Right lung (tissue), 2 donors: ENCODE measurements at regions not wholly inside any gene's neighbourhood (a gene's known extent, or its start where the extent isn't known, plus 50 kb on each side); places are given as distances from the start of the nearest gene placed in this dataset.

ENCODE experiments used
- DNase-seq, 2 donors: peaks; one replicate each; pipeline ENCODE4 v3.0.0-alpha.2; 2013

DNA sequence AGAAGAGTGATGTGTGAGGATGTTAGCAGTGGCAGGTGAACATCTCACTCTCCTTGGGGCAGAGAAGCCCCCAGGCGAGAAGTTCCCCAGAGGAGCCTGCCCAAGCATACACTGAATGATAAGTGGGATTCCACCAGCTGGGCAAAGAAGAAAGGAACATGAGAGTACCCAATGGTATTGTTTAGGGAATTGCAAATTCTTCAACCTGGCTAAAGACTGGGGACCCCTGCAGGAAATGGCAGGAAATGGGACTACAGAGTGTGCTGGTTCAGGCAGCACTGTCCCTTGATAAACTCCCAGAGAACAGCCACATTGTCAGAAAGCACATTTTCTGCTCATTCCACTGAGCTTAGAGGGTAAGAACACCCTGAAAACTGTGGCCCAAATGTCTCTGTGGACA, 121.3 kb downstream of the RPS29 start:
- no peak for DNase-seq

DNA sequence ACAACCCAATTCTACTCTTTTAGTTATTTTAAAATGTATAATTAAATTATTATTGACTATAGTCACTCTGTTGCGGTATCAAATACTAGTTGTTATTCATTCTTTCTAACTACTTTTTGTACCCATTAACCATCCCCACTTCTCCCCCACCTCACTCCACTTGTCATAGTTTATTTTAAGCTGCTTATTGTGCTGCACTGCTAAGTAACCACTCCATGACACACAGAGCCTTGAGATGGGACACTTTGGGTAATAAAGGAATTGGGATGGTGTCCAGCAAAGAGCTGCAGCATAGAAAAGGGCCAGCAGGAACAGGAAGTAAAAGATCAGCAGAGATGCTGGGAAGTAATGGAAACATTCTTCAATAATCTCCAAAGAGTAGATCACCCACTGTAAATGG, 123.0 kb downstream of the RPS29 start:
- DNase-seq, result no peak

DNA sequence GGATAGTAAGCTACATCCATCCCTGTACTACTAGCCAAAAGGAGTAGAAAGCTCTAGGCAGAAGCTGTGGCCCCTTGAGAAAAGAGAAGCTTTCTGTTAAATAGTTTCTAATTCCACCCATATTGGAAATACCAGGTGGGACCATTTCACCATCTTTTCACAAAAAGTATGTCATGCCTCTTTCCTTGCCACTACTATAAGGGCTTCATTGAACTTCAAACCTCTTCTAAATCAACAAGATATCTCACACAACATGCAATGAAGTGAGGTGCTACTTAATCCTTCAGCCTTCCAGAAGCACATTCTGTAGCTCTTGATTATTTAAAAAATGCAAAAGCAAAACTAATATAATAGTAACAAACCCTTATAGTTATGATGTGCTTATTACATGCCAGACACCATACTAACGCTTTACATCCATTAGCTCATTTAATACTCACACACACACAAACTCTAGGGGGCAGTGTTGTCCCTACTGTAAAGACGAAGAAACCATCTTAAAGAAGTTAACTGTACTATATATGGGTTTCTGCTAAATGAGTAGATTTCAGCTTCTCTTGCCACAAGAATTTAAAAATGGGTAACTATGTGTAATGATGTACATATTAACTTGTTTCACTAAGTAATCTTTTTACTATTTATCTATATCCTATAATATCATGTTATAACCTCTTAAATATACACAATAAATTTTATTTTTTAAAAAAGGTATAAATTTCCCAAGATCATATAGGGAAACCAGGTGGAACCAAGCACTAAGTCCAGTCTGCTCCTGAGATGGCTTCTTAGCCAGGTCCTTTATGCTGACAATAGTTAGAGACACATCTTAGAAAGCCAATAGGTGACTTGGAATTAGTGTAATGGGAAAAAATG, 124.4 kb downstream of the RPS29 start:
- DNase-seq, result peak; percentile 30 to 44

DNA sequence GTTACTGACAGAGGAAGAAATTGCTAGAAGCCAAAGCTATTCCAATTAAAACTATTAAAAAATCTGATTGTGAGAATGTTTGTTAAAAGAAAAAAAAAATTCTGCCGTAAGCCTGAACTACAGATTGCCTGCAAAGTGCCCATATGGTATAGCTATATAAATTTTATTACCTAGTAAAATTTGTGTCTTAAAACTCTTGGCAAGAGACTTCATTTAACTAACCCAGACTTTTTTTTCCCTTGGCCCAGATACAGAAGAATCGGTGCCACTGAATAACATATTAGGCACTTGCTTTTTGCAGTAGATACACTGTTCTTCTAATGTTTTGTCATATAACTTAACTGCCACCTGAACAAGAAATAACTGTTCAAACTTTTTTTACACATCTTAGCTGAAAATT, 125.5 kb downstream of the RPS29 start:
- DNase-seq, result no peak

DNA sequence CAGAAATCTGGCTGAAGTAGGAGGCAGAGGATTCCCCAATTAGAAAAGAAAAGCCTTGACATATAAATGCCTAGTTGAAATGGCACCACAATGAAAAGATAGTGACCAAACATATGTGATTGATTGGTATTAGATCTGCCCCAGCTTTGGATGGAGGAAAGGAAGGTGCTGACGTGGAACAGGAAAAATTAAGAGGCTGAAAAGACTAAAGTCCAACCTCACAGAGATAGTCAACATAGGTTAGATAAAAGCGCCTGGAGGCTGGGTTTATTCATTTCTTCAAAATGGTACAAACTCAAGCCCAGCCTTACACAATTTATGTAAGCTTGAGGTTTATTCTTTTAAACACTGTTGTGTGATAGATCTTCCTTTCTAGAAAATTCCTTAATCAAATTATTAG, 129.6 kb downstream of the RPS29 start:
- no peak for DNase-seq

DNA sequence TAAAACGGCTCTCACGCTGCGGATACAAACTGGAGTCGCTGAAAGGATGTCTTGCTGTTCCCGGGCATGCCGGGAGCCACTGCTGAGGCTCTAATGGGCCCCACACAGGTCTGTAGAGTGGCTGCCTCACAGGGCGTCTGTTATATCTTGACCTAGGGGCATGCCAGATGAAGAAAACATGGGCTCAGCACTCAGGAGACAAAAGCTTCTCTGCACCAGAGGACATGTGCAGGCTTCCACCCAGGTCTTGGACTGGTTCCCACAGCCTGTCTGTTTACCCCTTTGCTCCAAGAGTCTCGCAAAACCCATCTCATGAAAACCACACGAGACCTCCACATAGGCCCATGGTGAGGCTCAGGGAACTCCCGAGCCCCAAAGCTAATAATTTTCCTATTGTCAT, 134.2 kb downstream of the RPS29 start:
- no peak for DNase-seq

DNA sequence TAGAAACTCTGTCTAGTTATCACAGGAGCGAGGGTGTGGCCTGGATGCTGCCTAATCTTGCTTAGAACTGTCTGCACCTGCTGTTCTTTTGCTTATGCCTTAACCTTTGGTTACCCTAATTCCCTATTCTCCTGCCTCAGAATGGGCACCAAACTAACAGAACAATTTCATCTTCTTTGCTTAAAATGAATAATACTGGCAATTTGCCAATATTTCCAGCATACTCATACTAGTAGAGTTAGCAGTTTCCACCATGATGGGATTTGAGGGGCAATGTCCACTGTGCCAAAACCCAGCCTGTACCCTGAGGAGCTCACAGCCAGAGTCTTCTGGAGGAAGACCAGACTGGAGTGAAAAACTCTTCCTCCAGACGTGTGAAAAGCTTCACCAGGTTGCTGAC, 136.4 kb downstream of the RPS29 start:
- DNase-seq, result no peak

DNA sequence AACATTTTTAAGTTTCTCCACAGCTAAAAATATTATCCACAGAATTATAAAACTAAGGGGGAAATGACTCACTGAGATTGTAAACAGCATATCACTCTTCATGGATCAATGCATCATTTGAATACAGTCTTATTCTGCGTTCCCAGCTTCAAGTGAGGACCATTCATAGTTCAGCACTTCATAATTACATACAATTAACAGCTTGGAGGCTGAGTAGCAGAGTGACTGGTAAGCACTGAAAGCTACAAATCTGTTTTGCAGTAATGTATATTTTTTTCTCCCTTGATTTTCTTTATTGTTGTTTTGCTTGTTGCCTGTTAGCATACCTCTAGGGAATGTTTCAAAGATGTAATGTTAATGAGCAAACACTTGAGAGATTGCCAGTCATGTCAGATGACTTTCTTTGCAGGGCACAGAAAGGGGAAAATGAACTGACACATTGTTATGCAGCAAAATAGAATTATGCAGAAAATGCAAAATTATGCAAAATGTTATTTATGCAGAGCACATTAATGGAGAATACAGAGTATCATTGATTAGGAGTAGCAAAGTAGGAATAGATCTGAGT, 138.6 kb downstream of the RPS29 start:
- DNase-seq, result no peak

DNA sequence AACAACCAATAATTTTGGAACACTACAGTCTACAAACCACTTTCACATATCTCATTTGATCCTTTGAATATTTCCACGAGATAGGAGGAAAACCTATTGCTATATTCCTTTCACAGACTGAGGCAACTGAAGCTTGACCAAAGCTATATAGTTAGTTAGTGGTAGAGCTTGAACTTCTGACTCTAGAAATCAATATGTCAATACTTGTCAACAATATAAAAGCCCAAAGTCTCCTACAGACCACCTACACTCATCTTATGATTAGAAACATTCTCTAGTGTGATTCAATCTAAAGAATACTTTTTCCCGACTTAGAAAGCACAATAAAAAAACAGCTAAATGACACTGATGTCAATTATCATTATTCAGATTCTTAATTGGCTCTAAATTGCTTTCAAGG, 139.4 kb downstream of the RPS29 start:
- no peak for DNase-seq

DNA sequence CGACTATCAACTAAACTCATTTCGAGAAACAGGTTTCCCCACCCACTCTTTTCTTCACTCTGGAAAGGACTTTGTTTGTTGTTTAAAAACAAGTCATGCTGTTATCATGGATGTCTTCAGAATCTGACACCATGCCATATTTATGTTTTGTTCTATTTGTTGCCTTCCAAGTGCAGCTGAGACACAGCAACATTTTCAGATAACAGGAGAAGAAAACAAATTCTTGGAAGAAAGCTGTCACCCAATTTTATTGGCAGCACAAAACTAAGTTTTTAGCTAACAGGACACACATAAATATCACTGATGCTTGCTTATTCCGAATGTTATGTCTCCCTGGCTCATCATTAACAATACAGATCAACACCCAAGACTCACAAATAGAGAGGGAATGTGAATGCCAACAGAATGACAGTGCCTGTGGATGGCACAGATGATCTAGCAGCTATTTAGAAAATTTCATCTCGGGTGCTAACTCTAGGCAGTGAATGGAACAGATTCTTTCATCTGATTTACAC, 147.9 kb downstream of the RPS29 start:
- DNase-seq, result peak in 1 of 2 donors; percentile 51

DNA sequence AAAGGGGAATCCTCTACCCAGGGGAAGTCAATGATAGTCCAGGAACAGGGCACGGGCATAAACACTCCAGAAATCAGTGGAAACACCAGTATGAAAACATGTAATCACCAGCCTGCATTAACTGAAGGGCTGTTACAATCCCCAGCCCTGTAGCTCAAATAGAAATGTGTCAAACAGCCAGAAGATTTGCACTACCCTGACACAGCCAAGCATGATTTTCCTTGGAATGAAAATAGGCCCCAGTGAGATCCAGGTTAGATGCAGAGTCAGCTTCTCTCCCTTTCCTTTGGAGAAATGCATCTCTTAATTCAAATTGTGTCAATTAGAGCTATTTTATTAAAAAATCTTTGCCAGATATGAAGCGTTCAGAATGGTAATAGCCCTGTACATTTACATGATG, 158.1 kb downstream of the RPS29 start:
- no peak for DNase-seq

DNA sequence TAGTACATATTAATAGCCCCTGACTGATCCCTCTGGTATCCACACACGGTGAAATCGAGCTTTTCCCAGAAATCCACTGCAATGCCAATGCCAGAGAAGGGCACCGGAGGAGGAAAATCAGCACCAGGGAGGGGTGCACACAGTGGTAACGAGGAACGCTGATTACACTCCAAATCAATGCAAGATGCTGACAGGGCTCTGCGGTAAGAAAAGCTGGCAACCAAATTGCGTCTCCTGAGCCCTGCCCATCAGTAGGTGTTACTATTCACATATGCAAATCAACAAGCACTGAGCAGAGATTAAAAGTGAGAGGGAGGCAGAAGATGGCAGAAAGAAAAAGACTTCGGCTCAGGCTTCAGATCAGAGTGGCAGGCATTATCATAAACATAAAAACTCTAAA, 159.1 kb downstream of the RPS29 start:
- DNase-seq, result no peak

DNA sequence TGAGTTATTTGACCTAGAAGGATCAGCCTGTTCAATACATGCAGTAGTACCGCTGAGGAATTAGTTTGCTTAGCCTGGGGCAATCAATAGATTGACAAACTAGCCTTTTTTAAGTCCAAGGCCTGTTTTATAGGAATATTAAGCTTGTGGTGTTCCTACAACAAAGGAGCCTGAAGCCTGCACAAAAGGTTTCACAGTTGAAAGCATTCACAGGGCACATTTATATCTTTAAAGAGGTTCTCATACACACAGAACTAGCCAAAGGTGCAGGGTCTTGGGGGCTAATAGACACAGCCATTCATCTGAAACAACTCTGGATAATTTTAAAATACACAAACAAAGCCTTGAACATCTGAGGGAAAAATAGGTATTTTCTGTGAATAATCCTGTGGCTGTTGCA, 160.3 kb downstream of the RPS29 start:
- no peak for DNase-seq

DNA sequence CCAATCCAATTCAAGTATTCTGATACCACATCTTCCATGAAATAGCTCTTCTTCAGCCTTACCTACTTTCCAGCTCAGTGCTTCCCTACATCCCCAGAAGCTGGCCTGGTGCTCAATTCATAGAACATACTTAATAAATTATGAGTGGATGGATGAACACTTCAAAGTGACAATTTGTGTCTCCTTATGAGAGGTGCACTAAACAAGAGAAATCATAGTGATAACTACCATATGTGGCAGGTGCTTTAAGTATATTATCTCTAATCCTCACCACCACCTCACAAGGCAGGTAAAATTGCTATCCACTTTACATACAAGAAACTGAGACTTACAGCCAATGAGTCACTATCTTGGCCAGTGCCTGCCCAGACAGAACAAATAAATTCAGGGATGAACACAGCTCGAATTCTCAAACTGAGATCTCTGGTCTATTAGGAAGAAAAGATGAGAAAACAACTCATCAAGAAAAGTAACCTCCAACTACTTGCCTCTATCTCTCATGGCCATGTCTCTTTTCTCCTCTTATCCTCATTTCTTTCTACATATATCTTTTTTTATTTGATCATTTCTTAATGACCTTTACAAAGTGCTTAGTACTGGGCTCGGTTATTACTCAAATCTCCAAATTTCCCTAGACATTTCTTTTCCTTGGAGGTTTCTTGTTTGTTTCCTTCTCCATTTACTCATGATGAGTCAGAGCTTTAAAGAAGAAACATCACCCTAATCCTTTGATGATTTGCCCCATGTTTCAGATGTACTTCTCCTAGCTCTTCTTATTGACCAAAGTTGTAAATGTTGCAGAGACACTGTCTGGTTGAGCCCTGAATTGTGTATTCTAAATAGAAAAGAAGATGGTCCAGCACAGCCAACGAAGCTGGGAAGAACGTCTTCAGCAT, 161.5 kb downstream of the RPS29 start:
- DNase-seq, result no peak

DNA sequence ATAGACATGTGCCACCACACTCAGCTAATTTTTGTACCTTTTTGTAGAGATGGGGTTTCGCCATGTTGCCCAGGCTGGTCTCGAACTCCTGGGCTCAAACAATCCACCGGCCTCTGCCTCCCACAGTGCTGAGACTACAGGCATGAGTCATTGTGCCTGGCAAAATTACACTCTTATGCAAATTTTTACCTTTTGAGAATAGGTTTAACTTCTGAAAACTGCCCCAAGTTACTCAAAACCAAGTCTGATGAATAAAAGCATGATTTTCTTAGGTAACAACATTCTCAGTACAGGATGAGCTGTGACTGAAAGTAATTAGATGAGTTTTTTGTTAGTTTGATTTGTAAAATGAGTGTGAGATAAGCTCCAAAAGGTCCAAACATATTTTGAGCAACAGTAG, 166.0 kb downstream of the RPS29 start:
- DNase-seq, result no peak

DNA sequence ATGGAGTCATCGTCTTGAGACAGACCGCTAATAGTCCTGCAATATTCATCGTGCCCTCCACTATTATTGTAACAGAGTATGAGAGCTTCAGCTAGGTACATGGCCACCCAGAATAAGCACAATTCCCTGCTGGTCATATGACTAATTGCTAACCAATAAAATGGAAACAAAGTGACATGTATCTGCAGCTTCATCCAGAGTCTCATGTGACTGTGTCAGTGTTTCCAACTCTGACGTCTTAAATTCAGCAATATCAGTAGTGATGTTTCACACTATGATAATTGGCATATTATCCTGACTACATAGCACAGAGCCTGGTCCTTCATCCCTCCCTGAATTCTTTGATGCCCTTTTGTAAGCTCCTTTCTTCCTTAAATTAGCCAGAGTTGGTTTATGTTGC, 167.4 kb downstream of the RPS29 start:
- no peak for DNase-seq

DNA sequence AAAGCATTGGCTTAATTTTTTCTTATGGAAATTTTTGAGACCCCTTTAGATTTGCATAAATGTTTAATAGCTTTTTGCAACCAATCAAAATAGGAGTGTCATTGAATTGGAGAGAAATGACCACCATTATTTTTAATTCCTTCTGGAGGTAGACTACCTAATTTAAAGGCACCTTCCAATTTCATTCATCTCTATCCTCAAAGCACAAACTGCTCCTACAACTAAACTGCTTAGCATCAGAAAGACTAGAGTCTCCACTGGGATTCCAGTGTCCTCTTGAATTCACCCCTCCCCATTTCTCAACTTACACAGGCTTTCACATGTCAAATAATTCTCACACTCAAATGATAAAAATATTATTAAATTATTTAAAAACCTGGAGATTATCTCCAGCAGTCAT, 168.4 kb downstream of the RPS29 start:
- DNase-seq, result no peak

DNA sequence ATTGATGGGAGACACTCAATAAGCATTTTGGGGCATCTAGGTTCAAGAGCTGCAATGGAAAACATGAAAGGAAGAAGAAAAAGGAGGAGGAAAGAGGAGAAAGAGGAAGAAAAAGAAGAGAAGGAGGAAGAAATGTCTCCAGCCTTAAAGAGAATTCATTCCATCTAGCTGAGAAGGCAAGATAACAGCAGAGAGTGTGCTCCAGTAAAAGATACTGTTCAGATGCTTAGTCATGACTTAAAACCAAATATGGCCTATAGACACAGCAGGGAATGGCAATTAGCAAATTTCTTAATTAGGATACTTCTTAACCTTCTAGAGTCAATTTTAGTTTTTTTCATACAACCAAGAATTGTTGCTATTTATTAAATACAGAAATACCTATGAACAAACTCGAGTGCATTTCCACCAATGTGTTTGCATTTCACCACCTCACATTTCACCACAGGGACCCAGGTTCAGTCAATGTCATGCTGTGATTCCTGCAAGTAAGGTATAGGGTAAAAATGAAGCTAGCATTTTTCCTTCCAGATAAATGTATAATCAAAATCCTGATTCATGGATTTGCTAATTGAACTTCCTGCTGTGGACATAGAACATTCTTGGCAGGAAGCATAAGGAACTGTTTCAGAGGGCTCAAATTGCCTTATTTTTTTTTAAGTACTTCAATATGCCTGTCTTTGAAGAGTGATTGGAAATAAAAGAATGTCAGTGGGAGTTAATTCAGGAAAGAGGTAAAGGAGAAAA, 177.8 kb downstream of the RPS29 start:
- DNase-seq, result no peak

DNA sequence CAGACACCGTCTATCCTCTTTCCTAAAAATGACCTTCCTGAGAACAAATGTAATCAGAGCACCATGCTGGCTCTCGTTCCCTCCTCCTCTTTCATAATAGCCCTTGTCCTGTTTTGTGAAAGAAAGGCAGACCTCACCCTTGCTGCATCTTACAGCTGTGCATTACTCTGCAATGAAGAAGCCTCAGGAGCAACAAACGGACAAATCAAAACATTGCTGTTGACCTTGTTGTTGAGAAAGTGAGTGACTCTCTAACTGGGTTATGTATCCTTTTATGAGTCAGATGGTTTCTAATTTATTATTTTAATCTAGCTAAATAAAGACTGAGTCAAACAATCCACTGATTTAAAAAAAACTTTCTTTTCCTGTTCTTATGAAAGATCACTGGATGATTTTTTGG, 180.9 kb downstream of the RPS29 start:
- DNase-seq, result no peak

DNA sequence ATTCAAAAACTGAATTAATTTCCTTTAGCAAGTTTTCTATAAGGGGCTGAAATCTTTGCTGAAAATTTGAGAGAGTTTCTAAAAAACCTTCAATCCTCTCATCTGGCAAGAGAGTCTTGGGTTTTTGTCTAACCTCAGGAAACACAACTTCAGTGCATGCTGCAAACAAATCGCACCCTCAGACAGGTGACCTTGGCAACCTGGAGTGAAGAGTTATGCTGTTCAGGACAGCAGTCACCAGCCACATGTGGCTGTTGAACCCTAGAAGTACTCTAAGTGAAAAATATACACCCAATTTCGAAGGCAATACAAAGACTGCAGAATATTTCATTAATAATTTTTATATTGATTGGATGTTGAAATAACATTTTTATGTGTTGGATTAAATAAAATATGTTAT, 184.8 kb downstream of the RPS29 start:
- no peak for DNase-seq

DNA sequence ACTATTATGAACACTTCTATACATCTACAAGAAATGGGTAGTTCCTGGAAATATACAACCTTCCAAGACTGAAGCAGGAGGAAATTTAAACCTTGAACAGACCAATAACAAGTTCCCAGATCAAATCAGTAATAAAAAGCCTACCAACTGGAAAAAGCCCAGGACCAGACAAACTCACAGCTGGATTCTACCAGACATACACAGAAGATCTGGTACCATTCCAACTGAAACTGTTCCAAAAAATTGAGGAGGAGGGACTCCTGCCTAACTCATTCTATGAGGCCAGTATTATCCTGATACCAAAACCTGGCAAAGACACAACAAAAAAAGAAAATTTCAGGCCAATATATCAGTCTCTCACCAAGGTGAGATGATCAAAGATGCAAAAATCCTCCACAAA, 189.4 kb downstream of the RPS29 start:
- peak in 1 of 2 donors; percentile 7 for DNase-seq

DNA sequence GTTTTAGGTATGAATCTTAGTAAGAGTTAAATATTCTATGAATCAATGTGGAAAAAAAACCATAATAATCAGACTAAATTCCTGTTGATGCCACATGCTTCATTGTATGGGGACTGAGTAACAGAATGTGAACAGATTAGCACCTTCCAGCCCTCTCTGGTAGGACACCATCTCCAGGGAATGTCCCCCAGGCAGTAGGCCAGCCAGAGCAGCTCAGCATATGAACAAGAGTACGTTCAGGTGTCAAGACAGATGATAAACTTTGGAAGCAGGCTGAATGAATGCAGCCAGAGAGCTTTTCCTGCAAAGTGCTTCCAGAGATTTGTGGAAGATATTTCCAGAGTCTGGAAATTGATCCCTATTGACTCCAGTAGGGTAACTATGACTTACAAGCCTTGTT, 204.4 kb downstream of the RPS29 start:
- no peak for DNase-seq
